ENCODE measurements at regions not wholly inside any gene's neighbourhood (a gene's known extent, or its start where the extent isn't known, plus 50 kb on each side); places are given as distances from the start of the nearest gene placed in this dataset.

DNA sequence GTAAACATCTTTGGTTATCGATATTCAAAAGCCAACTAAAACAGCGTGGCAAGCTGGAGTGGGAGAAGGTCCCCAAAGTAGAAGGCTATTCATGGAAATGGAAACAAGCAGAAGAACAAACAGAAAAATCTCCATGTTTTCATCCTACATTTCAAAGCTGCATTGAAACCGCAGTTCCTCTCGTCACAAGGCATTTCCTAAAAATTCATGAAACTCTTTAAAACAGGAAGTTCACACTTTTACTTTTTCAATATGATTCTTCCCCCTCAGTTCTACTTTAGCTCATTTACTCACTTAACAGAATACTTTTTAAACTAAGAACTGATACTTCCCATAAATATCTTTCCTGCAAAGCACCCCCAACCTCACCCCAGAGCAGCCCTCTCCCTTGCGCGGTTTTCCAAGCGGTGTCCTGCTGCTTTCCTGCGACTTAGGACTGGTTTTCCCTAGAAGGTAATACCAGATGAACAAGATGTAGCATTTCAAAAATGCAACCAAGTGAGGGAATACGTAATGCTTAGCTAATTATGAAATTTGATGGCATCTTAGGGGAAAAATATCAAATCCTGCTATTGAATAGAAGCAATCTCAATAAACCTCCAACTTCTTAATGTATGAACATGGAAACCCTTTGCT is 228.3 kb upstream of the PKN2 start:
- TF ChIP-seq, protein P1, sequence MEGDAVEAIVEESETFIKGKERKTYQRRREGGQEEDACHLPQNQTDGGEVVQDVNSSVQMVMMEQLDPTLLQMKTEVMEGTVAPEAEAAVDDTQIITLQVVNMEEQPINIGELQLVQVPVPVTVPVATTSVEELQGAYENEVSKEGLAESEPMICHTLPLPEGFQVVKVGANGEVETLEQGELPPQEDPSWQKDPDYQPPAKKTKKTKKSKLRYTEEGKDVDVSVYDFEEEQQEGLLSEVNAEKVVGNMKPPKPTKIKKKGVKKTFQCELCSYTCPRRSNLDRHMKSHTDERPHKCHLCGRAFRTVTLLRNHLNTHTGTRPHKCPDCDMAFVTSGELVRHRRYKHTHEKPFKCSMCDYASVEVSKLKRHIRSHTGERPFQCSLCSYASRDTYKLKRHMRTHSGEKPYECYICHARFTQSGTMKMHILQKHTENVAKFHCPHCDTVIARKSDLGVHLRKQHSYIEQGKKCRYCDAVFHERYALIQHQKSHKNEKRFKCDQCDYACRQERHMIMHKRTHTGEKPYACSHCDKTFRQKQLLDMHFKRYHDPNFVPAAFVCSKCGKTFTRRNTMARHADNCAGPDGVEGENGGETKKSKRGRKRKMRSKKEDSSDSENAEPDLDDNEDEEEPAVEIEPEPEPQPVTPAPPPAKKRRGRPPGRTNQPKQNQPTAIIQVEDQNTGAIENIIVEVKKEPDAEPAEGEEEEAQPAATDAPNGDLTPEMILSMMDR (IDR thresholded peaks at IDR 0.05; ENCODE audit: insufficient read depth, low read depth, low read length) = no peak
- no peak for TF ChIP-seq EZH2 (IDR thresholded peaks at IDR 0.05; ENCODE audit: insufficient read depth, low read length)
